ENCODE measurements at regions not wholly inside any gene's neighbourhood (a gene's known extent, or its start where the extent isn't known, plus 50 kb on each side); places are given as distances from the start of the nearest gene placed in this dataset.

DNA sequence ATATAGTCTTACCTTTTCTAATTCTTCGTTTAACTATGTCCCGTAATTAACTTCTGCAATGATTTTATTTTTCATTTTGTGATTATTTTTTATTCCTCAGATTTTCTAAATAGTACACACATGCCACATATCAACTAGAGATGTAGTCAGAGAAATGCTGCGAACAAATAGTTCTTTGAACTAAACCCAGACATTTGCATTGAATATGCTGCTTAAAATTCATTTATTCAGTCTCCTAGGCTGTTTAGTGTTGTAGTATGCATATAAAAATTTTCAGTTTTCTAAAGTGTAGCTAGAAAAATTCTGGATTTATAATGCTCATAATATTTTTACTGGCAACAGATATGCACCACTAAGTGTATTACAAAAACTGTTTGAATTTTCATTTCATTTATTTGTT lies 68.9 kb upstream of the SLC38A11 start:
- TF ChIP-seq, protein P1, sequence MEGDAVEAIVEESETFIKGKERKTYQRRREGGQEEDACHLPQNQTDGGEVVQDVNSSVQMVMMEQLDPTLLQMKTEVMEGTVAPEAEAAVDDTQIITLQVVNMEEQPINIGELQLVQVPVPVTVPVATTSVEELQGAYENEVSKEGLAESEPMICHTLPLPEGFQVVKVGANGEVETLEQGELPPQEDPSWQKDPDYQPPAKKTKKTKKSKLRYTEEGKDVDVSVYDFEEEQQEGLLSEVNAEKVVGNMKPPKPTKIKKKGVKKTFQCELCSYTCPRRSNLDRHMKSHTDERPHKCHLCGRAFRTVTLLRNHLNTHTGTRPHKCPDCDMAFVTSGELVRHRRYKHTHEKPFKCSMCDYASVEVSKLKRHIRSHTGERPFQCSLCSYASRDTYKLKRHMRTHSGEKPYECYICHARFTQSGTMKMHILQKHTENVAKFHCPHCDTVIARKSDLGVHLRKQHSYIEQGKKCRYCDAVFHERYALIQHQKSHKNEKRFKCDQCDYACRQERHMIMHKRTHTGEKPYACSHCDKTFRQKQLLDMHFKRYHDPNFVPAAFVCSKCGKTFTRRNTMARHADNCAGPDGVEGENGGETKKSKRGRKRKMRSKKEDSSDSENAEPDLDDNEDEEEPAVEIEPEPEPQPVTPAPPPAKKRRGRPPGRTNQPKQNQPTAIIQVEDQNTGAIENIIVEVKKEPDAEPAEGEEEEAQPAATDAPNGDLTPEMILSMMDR (IDR thresholded peaks at IDR 0.05; ENCODE audit: low read depth, low read length), result no peak
- no peak for TF ChIP-seq EZH2phosphoT487 (IDR thresholded peaks at IDR 0.05; ENCODE audit: low read depth)
